Muscle of leg (tissue), 3 donors: ENCODE measurements at regions not wholly inside any gene's neighbourhood (a gene's known extent, or its start where the extent isn't known, plus 50 kb on each side); places are given as distances from the start of the nearest gene placed in this dataset.

ENCODE experiments used
- DNase-seq: peaks from one replicate; pipeline ENCODE4 v3.0.0; 2013
- H3K27ac ChIP-seq: one replicate; pipeline ENCODE4 v1.5.1; 2013; ENCODE audit warnings: mild to moderate bottlenecking, low read length, control low read depth
- H3K27me3 ChIP-seq: one replicate; pipeline ENCODE4 v1.6.1; 2013; ENCODE audit warnings: low read length; ENCODE audit not compliant: control insufficient read depth, insufficient read depth
- H3K36me3 ChIP-seq: one replicate; pipeline ENCODE4 v1.6.1; 2013; ENCODE audit warnings: low read length; ENCODE audit not compliant: control insufficient read depth, insufficient read depth
- H3K4me1 ChIP-seq: one replicate; pipeline ENCODE4 v1.6.1; 2013; ENCODE audit warnings: low read length; ENCODE audit not compliant: control insufficient read depth, insufficient read depth
- H3K4me3 ChIP-seq: one replicate; pipeline ENCODE4 v1.5.1; 2013; ENCODE audit warnings: low read length, control low read depth
- H3K9me3 ChIP-seq: replicated peaks from 2 replicates; pipeline ENCODE4 v1.6.1; 2013; ENCODE audit warnings: low read depth, low read length; ENCODE audit not compliant: control insufficient read depth
- WGBS: methylation state at CpG from one replicate; pipeline ENCODE4 v1.1.5; 2013; ENCODE audit warnings: missing lambda C conversion rate; ENCODE audit not compliant: insufficient coverage; 5-methylcytosine and 5-hydroxymethylcytosine counted together

DNA sequence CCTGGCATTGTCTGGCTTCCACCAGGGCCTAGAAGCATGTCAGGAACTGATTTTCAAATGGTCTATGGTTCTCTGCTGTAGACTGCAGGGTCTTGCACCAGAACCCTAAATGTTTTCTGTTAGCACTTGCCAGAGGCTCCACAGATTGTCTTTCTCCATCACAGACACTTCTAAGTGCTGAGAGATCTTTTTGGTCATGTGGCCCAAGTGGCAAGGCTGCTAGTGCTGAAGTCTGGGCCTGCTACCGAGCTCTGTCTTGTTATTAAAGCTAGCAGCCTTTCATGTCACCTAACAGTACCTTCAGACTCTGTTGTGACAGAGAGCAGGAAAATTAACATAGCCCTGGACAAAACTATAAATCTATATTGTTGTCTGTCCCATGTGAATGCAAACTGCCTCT, 120.7 kb upstream of the BACH2 start:
- Histone ChIP-seq H3K4me1 (peaks cover 8% of the 10 kb centered on the region), H3K9me3 (no peaks in the 10 kb centered on the region), H3K27ac (no peak overlapping the region), H3K4me3 (no peak overlapping the region), H3K27me3 (no peaks in the 10 kb centered on the region), H3K36me3 (no peaks in the 10 kb centered on the region)
- WGBS = no CpG with 5 or more reads among the region's 1 CpG
- DNase-seq = no peak

DNA sequence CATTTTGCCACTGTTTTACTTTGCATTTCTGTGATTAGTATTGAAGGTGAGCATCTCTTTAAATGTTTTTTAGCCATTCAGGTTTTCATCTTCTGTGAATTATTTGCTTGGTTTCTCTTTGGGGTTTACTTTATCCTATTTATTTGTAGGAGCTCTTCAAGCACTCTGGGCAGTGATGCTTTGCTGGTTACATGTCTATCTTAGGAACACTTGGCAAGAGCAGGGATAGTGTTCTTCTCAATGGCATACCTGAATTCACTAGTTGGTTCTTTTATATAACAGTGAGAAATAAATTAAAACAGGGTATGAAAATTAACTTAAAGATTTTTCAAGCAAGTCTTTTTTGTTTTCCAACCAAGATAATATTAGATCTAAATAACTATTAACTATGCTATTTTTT, 119.7 kb upstream of the BACH2 start:
- Histone ChIP-seq H3K9me3 (no peaks in the 10 kb centered on the region), H3K36me3 (no peaks in the 10 kb centered on the region), H3K27ac (no peak overlapping the region), H3K4me3 (no peak overlapping the region), H3K4me1 (peaks cover 8% of the 10 kb centered on the region), H3K27me3 (no peaks in the 10 kb centered on the region)
- no peak for DNase-seq

DNA sequence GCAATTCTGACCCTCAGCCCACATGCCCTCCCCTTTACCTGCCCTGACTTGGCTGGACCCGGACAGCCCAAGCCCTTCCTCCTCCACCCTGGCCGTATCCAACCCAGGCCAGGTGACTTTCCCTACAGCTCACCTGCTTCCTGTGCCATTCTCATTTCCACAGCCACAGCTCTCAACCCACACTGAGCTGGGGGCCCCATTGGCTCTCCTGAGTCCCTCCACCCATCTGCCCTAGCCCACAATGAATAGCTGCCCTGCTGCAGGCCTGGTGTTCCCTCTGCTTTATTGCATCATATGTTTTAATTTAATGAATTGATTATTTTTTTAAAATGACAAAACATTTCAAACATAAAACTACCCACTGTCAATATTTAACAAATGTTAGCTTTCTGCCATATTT, 118.5 kb upstream of the BACH2 start:
- Histone ChIP-seq H3K27me3 (no peaks in the 10 kb centered on the region), H3K9me3 (no peaks in the 10 kb centered on the region), H3K36me3 (no peaks in the 10 kb centered on the region), H3K27ac (no peak overlapping the region), H3K4me3 (no peak overlapping the region), H3K4me1 (peaks cover 8% of the 10 kb centered on the region)
- 76% methylated on average over 2 of the region's 2 CpGs for WGBS
- no peak for DNase-seq

DNA sequence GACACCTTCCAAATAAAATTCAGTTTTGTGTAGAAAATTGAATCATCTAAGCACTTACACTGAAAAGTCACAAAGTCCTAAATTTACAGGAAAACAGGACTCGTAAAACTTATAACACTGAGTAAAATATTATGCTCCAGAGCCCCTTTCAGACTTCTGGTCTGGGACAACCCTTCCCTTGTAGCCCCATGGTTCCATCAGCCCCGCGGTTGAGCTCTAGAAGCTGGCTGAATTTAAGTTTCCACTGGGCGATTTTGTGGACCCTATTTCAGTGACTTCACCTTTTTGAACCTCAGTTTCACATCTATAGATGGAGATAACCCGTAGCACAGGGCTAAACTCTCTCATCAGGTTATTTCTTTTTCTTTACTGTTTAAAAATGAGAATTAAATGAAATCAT, 117.7 kb upstream of the BACH2 start:
- H3K27ac ChIP-seq = no peak overlapping the region
- 38% methylated on average over 3 of the region's 5 CpGs for WGBS

DNA sequence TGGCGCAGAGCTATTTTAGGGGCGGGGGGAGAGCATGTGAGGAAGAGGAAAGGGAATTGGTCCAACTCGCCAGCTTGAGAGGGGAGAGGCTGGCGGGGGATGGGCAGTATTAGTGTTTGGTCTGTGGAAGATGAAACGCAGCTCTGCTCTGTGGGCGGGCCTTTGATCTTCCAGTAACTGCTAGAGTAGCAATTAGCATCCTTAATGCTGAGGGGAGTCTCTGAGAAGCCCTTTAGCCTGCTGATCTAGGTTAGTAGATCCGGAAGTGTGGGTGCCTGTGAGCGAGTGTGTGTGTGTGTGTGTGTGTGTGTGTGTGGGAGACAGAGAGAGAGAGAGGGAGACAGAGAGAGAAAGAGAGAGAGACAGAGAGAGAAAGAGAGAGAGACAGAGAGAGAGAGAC, 117.2 kb upstream of the BACH2 start:
- DNase-seq = peak; percentile 46
- WGBS = 0% methylated on average over 8 of the region's 8 CpGs
- no peaks in the 10 kb centered on the region for H3K9me3 ChIP-seq
- H3K27me3 ChIP-seq = no peaks in the 10 kb centered on the region
- no peak overlapping the region for H3K4me3 ChIP-seq
- H3K4me1 ChIP-seq = peaks cover 8% of the 10 kb centered on the region
- H3K36me3 ChIP-seq = no peaks in the 10 kb centered on the region
- no peak overlapping the region for H3K27ac ChIP-seq

More for the DNA sequence above, 117.7 kb upstream of the BACH2 start:
- Histone ChIP-seq H3K9me3 (no peaks in the 10 kb centered on the region), H3K4me3 (no peak overlapping the region), H3K36me3 (no peaks in the 10 kb centered on the region), H3K27me3 (no peaks in the 10 kb centered on the region), H3K4me1 (peaks cover 8% of the 10 kb centered on the region)
- no peak for DNase-seq

DNA sequence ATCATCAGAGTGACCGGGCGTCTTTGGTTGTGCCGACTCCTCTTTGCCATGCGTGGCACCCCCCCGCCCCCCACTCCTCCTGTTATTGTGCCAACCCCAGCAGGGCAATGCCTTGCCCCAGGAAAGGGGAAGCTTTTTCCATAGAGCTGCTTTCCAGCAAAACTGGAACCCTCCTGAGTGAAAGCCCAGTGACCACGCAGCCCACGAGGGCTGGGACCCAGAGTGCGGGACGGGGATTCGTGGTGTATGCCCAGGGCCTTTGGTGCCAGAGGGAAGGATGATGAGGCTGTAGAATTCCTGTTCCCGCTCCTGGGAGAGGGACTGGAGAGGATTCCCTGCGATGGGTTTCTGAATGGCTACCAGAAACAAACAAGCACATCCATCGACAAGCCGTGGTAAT, 116.8 kb upstream of the BACH2 start:
- Histone ChIP-seq H3K4me3 (no peak overlapping the region), H3K27ac (no peak overlapping the region), H3K4me1 (peaks cover 8% of the 10 kb centered on the region), H3K27me3 (no peaks in the 10 kb centered on the region), H3K9me3 (no peaks in the 10 kb centered on the region), H3K36me3 (no peaks in the 10 kb centered on the region)
- 40% methylated on average over 2 of the region's 14 CpGs for WGBS
- no peak for DNase-seq

DNA sequence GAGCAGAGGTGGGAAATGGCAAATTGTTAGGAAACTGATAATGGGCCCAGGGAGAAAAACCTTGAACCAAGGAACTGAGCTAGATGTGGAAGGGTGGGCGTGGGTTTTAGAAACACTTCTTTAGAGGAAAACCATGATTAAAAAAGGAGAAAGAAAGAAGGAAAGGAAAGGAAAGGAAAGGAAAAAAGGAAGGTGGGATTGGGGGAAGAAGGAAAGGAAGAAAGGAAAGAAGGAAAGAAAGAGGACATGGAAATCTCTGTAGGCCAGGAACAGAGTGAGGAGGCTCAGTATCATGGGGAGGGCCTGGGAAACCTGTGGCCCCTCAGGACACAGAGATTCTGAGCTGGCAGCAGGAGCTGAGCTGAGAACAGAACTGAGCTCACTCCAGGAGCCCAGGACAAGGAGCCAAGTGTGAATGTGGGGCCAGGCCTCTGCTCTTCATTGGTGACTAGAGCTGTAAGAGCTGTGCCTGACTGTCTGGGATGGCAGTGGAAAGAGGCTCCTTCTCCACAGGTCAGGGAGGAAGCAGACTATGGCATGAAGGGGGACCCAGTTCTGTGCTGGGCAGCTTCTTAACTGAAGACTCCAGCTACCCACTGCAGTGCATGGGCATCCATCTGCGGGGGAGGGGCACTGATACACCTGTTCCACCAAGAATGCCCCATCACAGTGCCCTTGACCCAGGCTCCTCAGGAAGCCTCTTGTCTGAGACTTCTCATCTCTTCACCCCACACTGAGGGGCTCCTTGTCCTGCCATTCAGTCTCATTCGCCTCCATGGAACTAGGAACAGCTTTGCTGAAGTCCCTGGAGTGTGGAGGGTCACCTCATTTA, 116.1 kb upstream of the BACH2 start:
- H3K27ac ChIP-seq = no peak overlapping the region

DNA sequence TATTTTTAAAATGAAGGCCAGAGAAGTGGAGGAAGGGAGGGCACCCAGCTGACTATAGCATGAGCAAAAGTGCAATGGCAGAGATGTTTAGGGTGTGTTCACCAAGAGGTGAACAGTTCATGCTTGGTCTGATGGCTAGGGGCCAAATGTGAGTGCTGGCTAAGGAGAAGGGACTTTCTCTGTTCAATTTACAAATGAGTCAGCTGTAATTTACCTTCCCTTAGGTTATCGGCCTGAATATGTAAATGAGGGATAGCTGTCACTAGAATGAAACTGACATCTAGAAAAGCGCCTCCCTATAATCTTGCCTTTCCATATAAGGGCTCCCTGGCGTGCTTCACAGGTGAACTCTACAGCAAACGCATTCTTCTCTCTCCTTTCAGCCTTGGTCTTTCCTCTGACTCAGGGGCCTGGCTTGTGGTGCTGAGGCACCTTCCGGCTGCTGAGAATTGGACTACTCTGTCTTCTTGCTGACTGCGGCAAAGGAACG, 114.7 kb upstream of the BACH2 start:
- no peaks in the 10 kb centered on the region for H3K27me3 ChIP-seq
- WGBS = 74% methylated on average over 2 of the region's 7 CpGs
- no peaks in the 10 kb centered on the region for H3K36me3 ChIP-seq
- H3K4me1 ChIP-seq = peaks cover 8% of the 10 kb centered on the region
- H3K9me3 ChIP-seq = no peaks in the 10 kb centered on the region
- no peak overlapping the region for H3K27ac ChIP-seq
- no peak overlapping the region for H3K4me3 ChIP-seq
- DNase-seq = no peak

More for the DNA sequence above, 116.1 kb upstream of the BACH2 start:
- H3K4me3 ChIP-seq = no peak overlapping the region
- H3K27me3 ChIP-seq = no peaks in the 10 kb centered on the region
- H3K9me3 ChIP-seq = no peaks in the 10 kb centered on the region
- H3K4me1 ChIP-seq = peaks cover 8% of the 10 kb centered on the region
- no peaks in the 10 kb centered on the region for H3K36me3 ChIP-seq
- no peak for DNase-seq
- WGBS = 50% methylated on average over 2 of the region's 3 CpGs

DNA sequence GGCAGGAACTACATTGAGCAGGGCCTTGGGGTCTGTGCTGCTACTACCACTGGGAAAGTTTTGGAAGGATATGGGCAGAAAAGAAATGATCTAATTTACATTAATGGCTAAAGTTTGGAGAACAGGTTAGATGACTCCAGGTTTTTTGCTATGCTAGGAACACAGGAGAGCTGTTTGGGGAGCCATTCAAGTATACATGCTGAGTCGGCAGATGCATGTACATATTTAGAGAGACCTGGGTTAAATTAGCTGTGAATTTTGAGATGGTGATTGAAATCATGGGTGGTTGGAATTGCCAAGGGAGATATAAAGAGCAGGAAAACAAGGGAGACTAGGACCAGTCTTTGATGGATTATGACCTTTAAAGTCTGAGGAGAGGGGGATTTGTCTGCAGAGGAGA, 113.1 kb upstream of the BACH2 start:
- Histone ChIP-seq H3K9me3 (no peaks in the 10 kb centered on the region), H3K27me3 (no peaks in the 10 kb centered on the region)
- 15% methylated on average over 1 of the region's 1 CpG for WGBS

DNA sequence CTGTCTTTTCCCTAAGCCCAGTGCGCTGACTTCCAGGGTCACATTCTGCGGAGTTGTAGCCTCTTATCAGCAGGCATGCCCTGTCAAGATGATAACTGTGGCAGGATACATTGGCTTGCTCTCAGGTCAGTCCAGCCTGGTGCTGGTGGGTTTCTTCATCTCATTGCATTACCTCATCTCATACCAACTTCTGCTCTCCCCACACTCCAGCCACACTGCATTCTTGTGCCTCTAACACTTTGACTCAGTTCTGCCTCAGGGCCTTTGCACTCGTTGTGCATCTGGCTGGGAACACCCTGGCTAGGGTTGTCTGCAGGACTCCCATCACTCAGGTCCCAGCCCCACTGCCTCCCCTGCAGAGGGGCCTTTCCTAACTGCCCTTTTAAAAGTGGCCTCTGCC, 110.3 kb upstream of the BACH2 start:
- WGBS = 90% methylated on average over 3 of the region's 3 CpGs
- no peaks in the 10 kb centered on the region for H3K9me3 ChIP-seq
- H3K4me1 ChIP-seq = peaks cover 12% of the 10 kb centered on the region
- no peak overlapping the region for H3K4me3 ChIP-seq
- DNase-seq = no peak
- H3K36me3 ChIP-seq = no peaks in the 10 kb centered on the region
- peaks cover 2% of the 10 kb centered on the region for H3K27me3 ChIP-seq
- no peak overlapping the region for H3K27ac ChIP-seq

More for the DNA sequence above, 113.1 kb upstream of the BACH2 start:
- no peak for DNase-seq
- Histone ChIP-seq H3K27ac (no peak overlapping the region), H3K36me3 (no peaks in the 10 kb centered on the region), H3K4me1 (peaks cover 8% of the 10 kb centered on the region), H3K4me3 (no peak overlapping the region)
